GM12892 (cell line): ENCODE measurements at regions not wholly inside any gene's neighbourhood (a gene's known extent, or its start where the extent isn't known, plus 50 kb on each side); places are given as distances from the start of the nearest gene placed in this dataset.

ENCODE experiments used
- DNase-seq: peaks from one replicate; pipeline ENCODE4 v3.0.0; 2011; ENCODE audit not compliant: insufficient read length
- FAIRE-seq: peaks from 2 replicates; lab custom pipeline; 2011; peaks lifted over from hg19 to GRCh38; lab: Jason Lieb, UNC
- POLR2A ChIP-seq: IDR thresholded peaks from 2 replicates; pipeline ENCODE4 v1.6.1; 2011; ENCODE audit warnings: low read depth, low read length, control low read depth
- POLR2AphosphoS5 ChIP-seq: IDR thresholded peaks from 2 replicates; pipeline ENCODE4 v1.6.1; 2011; ENCODE audit warnings: low read depth, low read length, control low read depth
- TAF1 ChIP-seq: IDR thresholded peaks from 2 replicates; pipeline ENCODE4 v1.6.1; 2011; ENCODE audit warnings: low read depth, mild to moderate bottlenecking, control low read depth, low read length, borderline replicate concordance

GRCh38 chr16:14002416-14002990 is 68.6 kb upstream of the MRTFB start:
- DNase-seq: no peak
- TF ChIP-seq POLR2AphosphoS5 (no peak), TAF1 (no peak), POLR2A (no peak)
- no peak for FAIRE-seq

GRCh38 chr16:14003074-14003570 is 68.0 kb upstream of the MRTFB start:
- DNase-seq (no peak), FAIRE-seq (peak; percentile 21)
- TF ChIP-seq POLR2A (no peak), TAF1 (no peak), POLR2AphosphoS5 (no peak)

- no peak for FAIRE-seq
- DNase-seq: no peak
- TF ChIP-seq TAF1 (no peak), POLR2A (no peak)
These were observed 66.9 kb upstream of the MRTFB start for GRCh38 chr16:14004031-14004728.

DNA sequence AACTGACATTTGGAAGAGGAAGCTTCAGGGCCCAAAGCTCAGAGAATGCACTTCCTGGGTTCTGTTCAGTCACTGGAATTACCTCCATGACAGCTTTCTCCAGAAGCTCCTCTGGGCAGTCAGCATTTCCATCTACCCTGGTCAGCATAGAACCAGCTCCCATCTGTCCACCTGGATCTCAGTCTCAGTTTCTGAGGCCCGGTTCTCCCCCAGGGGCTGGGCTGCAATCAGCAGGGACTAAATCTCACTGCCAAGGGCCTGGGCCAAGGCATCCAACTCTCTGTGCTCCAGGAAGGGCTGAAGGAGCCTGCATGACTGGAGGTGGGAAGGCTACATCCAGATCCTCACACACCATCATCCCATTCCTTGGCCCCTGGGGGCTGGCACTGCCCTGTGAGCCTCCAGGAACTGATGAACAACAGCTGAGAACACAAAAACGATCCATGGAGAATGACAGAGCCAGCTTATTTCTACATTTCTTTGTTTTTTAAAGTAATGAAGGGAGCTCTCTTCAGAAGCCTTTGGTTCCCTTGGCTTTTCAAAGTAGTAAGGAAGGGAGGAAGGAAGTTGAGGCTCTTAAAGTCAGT is 66.3 kb upstream of the MRTFB start:
- no peak for FAIRE-seq
- DNase-seq: no peak
- TF ChIP-seq POLR2A (no peak), POLR2AphosphoS5 (no peak), TAF1 (no peak)

- no peak for DNase-seq
- no peak for FAIRE-seq
- TF ChIP-seq POLR2A: no peak
- no peak for TF ChIP-seq POLR2AphosphoS5
- no peak for TF ChIP-seq TAF1
These were observed 65.8 kb upstream of the MRTFB start for GRCh38 chr16:14005335-14005734.

DNA sequence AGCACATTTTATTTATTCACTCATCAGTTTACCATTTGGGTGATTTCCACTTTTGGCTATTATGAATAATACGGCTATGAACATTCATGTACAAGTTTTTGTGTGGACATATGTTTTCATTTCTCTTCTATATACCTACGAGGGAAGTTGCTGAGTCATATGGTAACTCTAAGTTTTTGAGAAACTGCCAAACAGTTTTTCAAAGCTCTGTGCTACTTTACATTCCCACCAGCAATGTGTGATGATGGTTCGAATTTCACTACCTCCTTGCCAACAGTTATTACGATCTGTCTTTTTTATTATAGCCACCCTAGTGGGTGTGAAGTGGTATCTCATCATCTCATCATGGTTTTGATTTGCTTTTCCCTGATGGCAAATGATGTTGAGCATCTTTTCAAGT is 63.7 kb upstream of the MRTFB start:
- DNase-seq (no peak), FAIRE-seq (no peak)
- TF ChIP-seq POLR2A (no peak), POLR2AphosphoS5 (no peak), TAF1 (no peak)

- TF ChIP-seq POLR2AphosphoS5: no peak
- TF ChIP-seq TAF1: no peak
- TF ChIP-seq POLR2A: no peak
- DNase-seq (no peak), FAIRE-seq (no peak)
These were observed 60.1 kb upstream of the MRTFB start for GRCh38 chr16:14011001-14011400.

DNA sequence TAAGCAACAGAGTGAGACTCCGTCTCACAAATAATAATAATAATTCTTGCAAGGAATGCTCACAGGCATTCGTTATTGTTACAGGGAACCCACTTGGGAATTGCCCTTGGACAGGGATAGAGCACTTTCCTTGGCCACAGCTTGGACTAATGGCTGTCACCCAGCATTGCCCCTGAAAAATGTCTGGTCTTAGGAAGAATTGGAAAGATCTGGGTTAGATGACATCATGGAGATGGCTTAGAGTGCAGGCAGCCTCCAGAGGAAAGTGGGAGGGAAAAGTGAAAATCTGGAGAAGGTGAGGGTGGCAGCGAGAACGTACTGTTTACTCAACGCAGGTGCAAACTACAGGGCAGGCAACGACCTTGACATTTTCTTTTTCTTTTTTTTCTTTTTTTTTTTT is 59.3 kb upstream of the MRTFB start:
- TF ChIP-seq TAF1 (no peak), POLR2A (no peak), POLR2AphosphoS5 (no peak)
- FAIRE-seq (no peak), DNase-seq (no peak)

- TF ChIP-seq POLR2AphosphoS5 (no peak), TAF1 (no peak), POLR2A (no peak)
- no peak for DNase-seq
- no peak for FAIRE-seq
These were observed 58.0 kb upstream of the MRTFB start for GRCh38 chr16:14013145-14013570.

DNA sequence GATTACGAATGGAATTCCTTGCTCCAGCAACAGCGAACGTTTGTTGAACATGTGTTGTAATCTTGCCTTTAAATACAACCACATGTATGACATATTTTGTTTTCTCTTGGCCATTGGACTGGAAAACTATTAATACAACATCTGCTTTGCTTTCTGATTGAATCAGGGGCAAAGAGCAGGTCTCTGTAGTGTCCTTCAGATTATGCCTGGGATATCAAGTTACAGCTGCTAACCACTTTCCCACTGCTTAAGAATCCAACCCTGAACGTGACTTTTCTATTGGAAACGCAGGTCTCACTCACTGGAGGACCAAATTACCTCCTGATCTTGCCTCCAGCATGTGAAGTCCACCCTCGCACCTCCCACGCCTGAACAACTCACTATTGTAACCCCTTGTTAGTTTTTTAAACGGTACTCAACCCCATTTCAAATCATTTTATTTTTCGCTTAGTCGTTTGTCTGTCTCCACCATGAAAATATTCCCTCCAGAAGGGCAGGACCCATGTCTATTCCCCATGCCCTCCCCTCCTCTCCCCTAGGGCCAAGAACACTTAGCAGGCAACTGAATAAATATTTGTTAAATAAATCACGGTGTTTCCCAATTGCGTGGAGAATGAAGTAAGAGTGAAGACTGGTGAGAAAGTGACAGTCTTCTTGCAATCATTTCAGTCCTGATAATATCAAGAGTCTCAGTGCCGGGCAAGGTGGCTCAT is 57.4 kb upstream of the MRTFB start:
- DNase-seq: no peak
- TF ChIP-seq TAF1: no peak
- TF ChIP-seq POLR2A: no peak
- TF ChIP-seq POLR2AphosphoS5: no peak
- no peak for FAIRE-seq

- TF ChIP-seq POLR2AphosphoS5 (no peak), POLR2A (no peak), TAF1 (no peak)
These were observed 56.9 kb upstream of the MRTFB start for GRCh38 chr16:14014284-14014625.

GRCh38 chr16:14015033-14015432 is 56.1 kb upstream of the MRTFB start:
- FAIRE-seq (no peak), DNase-seq (no peak)
- no peak for TF ChIP-seq POLR2AphosphoS5
- TF ChIP-seq TAF1: no peak
- TF ChIP-seq POLR2A: no peak

More at GRCh38 chr16:14014284-14014625, 56.9 kb upstream of the MRTFB start:
- DNase-seq (no peak), FAIRE-seq (no peak)
